PFSK-1 (cell line): ENCODE measurements at regions not wholly inside any gene's neighbourhood (a gene's known extent, or its start where the extent isn't known, plus 50 kb on each side); places are given as distances from the start of the nearest gene placed in this dataset.

Source experiments
- POLR2AphosphoS5 ChIP-seq: IDR thresholded peaks from 2 replicates; pipeline ENCODE4 v1.6.1; 2012; ENCODE audit warnings: low read depth, mild to moderate bottlenecking, control low read depth, low read length, moderate library complexity
- TF ChIP-seq, protein P1 (sequence below), 2 experiments: IDR thresholded peaks; 2 replicates each; pipeline versions ENCODE4 v1.6.1 to v1.8.0; 2011 to 2012; ENCODE audit warnings: low read depth in 2 of 2, low read length in 2 of 2, control low read depth in 1 of 2, inconsistent platforms in 1 of 2, mild to moderate bottlenecking in 1 of 2, moderate library complexity in 1 of 2; ENCODE audit not compliant: insufficient read depth in 1 of 2

DNA sequence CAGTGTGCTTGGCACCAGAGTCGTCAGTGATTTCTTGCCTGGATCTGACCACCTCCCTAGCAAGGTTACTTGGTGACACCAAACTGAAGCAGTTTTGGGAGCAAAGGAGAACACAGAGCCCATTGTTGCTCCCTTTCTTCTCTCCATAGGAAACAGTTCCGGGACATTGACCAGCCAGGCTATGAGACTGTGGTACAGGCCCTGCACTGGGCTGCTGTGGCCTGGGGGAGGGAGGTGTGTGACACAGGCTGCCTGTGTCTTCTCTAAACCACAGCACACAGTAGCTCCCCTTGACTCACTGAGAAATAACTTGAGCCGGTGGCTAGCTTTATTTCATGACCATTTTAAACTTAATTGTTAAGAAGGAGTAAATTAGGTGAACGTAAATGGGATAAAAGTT, 214.8 kb upstream of the UBL3 start:
- TF ChIP-seq POLR2AphosphoS5 = no peak
- TF ChIP-seq, protein P1, sequence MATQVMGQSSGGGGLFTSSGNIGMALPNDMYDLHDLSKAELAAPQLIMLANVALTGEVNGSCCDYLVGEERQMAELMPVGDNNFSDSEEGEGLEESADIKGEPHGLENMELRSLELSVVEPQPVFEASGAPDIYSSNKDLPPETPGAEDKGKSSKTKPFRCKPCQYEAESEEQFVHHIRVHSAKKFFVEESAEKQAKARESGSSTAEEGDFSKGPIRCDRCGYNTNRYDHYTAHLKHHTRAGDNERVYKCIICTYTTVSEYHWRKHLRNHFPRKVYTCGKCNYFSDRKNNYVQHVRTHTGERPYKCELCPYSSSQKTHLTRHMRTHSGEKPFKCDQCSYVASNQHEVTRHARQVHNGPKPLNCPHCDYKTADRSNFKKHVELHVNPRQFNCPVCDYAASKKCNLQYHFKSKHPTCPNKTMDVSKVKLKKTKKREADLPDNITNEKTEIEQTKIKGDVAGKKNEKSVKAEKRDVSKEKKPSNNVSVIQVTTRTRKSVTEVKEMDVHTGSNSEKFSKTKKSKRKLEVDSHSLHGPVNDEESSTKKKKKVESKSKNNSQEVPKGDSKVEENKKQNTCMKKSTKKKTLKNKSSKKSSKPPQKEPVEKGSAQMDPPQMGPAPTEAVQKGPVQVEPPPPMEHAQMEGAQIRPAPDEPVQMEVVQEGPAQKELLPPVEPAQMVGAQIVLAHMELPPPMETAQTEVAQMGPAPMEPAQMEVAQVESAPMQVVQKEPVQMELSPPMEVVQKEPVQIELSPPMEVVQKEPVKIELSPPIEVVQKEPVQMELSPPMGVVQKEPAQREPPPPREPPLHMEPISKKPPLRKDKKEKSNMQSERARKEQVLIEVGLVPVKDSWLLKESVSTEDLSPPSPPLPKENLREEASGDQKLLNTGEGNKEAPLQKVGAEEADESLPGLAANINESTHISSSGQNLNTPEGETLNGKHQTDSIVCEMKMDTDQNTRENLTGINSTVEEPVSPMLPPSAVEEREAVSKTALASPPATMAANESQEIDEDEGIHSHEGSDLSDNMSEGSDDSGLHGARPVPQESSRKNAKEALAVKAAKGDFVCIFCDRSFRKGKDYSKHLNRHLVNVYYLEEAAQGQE (IDR thresholded peaks at IDR 0.05; ENCODE audit: insufficient read depth in 1 of 2, low read depth in 2 of 2, low read length in 2 of 2) = no peak
